H9 (cell line): ENCODE measurements at regions not wholly inside any gene's neighbourhood (a gene's known extent, or its start where the extent isn't known, plus 50 kb on each side); places are given as distances from the start of the nearest gene placed in this dataset.

ENCODE experiments used
- DNase-seq: peaks from one replicate; pipeline ENCODE4 v3.0.0-alpha.2; 2017
- H2AFZ ChIP-seq: one replicate; pipeline ENCODE4 v1.6.1; 2013; ENCODE audit warnings: mild to moderate bottlenecking, low read length, control low read depth, moderate library complexity
- H2AK5ac ChIP-seq: 2 replicates; pipeline ENCODE4 v1.6.1; 2013; ENCODE audit warnings: low read length, control low read depth, mixed read lengths; ENCODE audit not compliant: insufficient read length
- H2BK120ac ChIP-seq: one replicate; pipeline ENCODE4 v1.6.1; 2013; ENCODE audit warnings: low read depth, mild to moderate bottlenecking, low read length, control low read depth, inconsistent platforms; ENCODE audit not compliant: poor library complexity, severe bottlenecking
- H2BK12ac ChIP-seq: 2 replicates; pipeline ENCODE4 v1.6.1; 2013; ENCODE audit warnings: low read length, control low read depth, mixed read lengths, low read depth; ENCODE audit not compliant: insufficient read length
- H2BK15ac ChIP-seq: 2 replicates; pipeline ENCODE4 v1.6.1; 2013; ENCODE audit warnings: low read depth, low read length, control low read depth
- H2BK20ac ChIP-seq: one replicate; pipeline ENCODE4 v1.6.1; 2013; ENCODE audit warnings: low read depth, mild to moderate bottlenecking, low read length, control low read depth, inconsistent platforms; ENCODE audit not compliant: poor library complexity, severe bottlenecking
- H2BK5ac ChIP-seq: 2 replicates; pipeline ENCODE4 v1.6.1; 2013; ENCODE audit warnings: low read length, control low read depth, mixed read lengths; ENCODE audit not compliant: insufficient read length
- H3K14ac ChIP-seq: 2 replicates; pipeline ENCODE4 v1.6.1; 2013; ENCODE audit warnings: low read length, control low read depth; ENCODE audit not compliant: insufficient read depth
- H3K18ac ChIP-seq: 2 replicates; pipeline ENCODE4 v1.6.1; 2013; ENCODE audit warnings: low read depth, mild to moderate bottlenecking, mixed read lengths, low read length, control low read depth; ENCODE audit not compliant: insufficient read length
- H3K23ac ChIP-seq: 2 replicates; pipeline ENCODE4 v1.6.1; 2013; ENCODE audit warnings: low read length, control low read depth, mixed read lengths, low read depth; ENCODE audit not compliant: insufficient read length
- H3K23me2 ChIP-seq: 2 replicates; pipeline ENCODE4 v1.6.1; 2013; ENCODE audit warnings: low read depth, mild to moderate bottlenecking, mixed read lengths, low read length, control low read depth; ENCODE audit not compliant: insufficient read length, poor library complexity, severe bottlenecking
- H3K27ac ChIP-seq: 2 replicates; pipeline ENCODE4 v1.5.1; 2013; ENCODE audit warnings: low read length, control low read depth, mixed read lengths, low read depth; ENCODE audit not compliant: insufficient read length
- H3K27me3 ChIP-seq: 2 replicates; pipeline ENCODE4 v1.6.1; 2013; ENCODE audit warnings: low read length, control low read depth, inconsistent platforms; ENCODE audit not compliant: insufficient read depth
- H3K4ac ChIP-seq: 2 replicates; pipeline ENCODE4 v1.6.1; 2013; ENCODE audit warnings: low read depth, mild to moderate bottlenecking, control low read depth, inconsistent platforms, low read length, moderate library complexity
- H3K4me1 ChIP-seq: 2 replicates; pipeline ENCODE4 v1.6.1; 2013; ENCODE audit warnings: low read length, control low read depth, inconsistent platforms; ENCODE audit not compliant: insufficient read depth
- H3K4me2 ChIP-seq: 2 replicates; pipeline ENCODE4 v1.6.1; 2013; ENCODE audit warnings: low read length, control low read depth, mixed read lengths; ENCODE audit not compliant: insufficient read length, insufficient read depth
- H3K56ac ChIP-seq: 2 replicates; pipeline ENCODE4 v1.6.1; 2013; ENCODE audit warnings: low read depth, mild to moderate bottlenecking, mixed read lengths, low read length, control low read depth; ENCODE audit not compliant: insufficient read length
- H3K79me1 ChIP-seq: 2 replicates; pipeline ENCODE4 v1.6.1; 2013; ENCODE audit warnings: low read depth, mild to moderate bottlenecking, moderate library complexity, low read length, control low read depth, inconsistent platforms; ENCODE audit not compliant: insufficient read depth, poor library complexity, severe bottlenecking
- H3K79me2 ChIP-seq: 2 replicates; pipeline ENCODE4 v1.6.1; 2013; ENCODE audit warnings: low read length, control low read depth, inconsistent platforms; ENCODE audit not compliant: insufficient read depth
- H3K9ac ChIP-seq: 2 replicates; pipeline ENCODE4 v1.6.1; 2013; ENCODE audit warnings: low read length, control low read depth, mixed read lengths; ENCODE audit not compliant: insufficient read length; ENCODE audit errors: extremely low read depth
- H3K9me3 ChIP-seq: one replicate; pipeline ENCODE4 v1.6.1; 2013; ENCODE audit warnings: low read depth, low read length, inconsistent platforms; ENCODE audit not compliant: control insufficient read depth
- H3T11ph ChIP-seq: one replicate; pipeline ENCODE4 v1.6.1; 2013; ENCODE audit warnings: mild to moderate bottlenecking, low read length, control low read depth, inconsistent platforms
- H4K20me1 ChIP-seq: one replicate; pipeline ENCODE4 v1.6.1; 2013; ENCODE audit not compliant: control insufficient read depth, insufficient read length, insufficient read depth
- H4K5ac ChIP-seq: 2 replicates; pipeline ENCODE4 v1.6.1; 2013; ENCODE audit warnings: low read depth, mild to moderate bottlenecking, mixed read lengths, low read length, control low read depth; ENCODE audit not compliant: insufficient read length
- H4K8ac ChIP-seq: replicated peaks from 2 replicates; pipeline ENCODE4 v1.6.1; 2013; ENCODE audit warnings: low read length, control low read depth, mixed read lengths, low read depth; ENCODE audit not compliant: insufficient read length
- H4K91ac ChIP-seq: 2 replicates; pipeline ENCODE4 v1.6.1; 2013; ENCODE audit warnings: low read depth, mild to moderate bottlenecking, moderate library complexity, mixed read lengths, low read length, control low read depth; ENCODE audit not compliant: insufficient read length
- H3K27ac Mint-ChIP-seq, 3 experiments: 2 replicates in 2 of 3; 3 replicates in 1 of 3; pipeline ENCODE4 v1.8.0; 2020 to 2021; ENCODE audit warnings: mixed read lengths in 3 of 3, mild to moderate bottlenecking in 1 of 3, moderate library complexity in 1 of 3
- H3K27me3 Mint-ChIP-seq: 2 replicates; pipeline ENCODE4 v1.8.0; 2021; ENCODE audit warnings: low read depth, mild to moderate bottlenecking, moderate library complexity, mixed read lengths
- H3K36me3 Mint-ChIP-seq, 3 experiments: 2 replicates in 2 of 3; 3 replicates in 1 of 3; pipeline ENCODE4 v1.8.0; 2020 to 2021; ENCODE audit warnings: low read depth in 3 of 3, mixed read lengths in 3 of 3; ENCODE audit not compliant: insufficient read depth in 1 of 3
- H3K4me1 Mint-ChIP-seq, 2 experiments: 2 replicates each; pipeline ENCODE4 v1.8.0; 2020; ENCODE audit warnings: mixed read lengths in 2 of 2
- H3K4me3 Mint-ChIP-seq, 2 experiments: 2 replicates in 1 of 2; 3 replicates in 1 of 2; pipeline ENCODE4 v1.8.0; 2020 to 2021; ENCODE audit warnings: mild to moderate bottlenecking in 2 of 2, mixed read lengths in 2 of 2, moderate library complexity in 1 of 2
- H3K9me3 Mint-ChIP-seq, 2 experiments: 2 replicates in 1 of 2; 3 replicates in 1 of 2; pipeline ENCODE4 v1.8.0; 2020; ENCODE audit warnings: mild to moderate bottlenecking in 2 of 2, mixed read lengths in 2 of 2, moderate library complexity in 1 of 2
- WGBS: extraction: QIAGEN DNeasy Blood & Tissue Kit; methylation state at CpG from one replicate; pipeline ENCODE4 v1.1.7; 2013; ENCODE audit warnings: missing lambda C conversion rate, low lambda C conversion rate, mixed read lengths; ENCODE audit not compliant: insufficient read length; ENCODE audit errors: extremely low coverage; 5-methylcytosine and 5-hydroxymethylcytosine counted together
- TF ChIP-seq, protein P1 (sequence below): fragments of 200-600 bp; sonication (generic); conservative IDR thresholded peaks from 3 replicates; pipeline ENCODE4 v1.8.0; 2021; ENCODE audit warnings: antibody characterized with exemption, mild to moderate bottlenecking

DNA sequence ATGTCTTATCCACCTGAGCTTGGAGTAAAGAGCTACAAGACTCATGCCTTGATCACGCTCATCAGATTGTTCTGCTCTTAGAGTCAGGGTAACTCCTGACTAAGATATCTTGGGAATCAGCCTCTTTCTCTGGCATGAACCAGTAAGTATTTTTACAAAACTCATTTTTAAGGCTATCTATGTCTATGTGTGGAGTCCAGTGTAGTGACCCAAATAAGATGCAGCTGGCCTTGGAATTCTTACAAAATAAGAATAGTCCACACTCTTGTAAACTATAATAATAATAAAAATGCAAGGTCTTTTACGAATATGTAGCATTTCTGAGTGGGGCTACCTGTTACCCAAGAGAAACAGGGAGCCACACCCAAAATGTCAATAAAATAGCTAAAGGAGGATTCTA, 498.3 kb upstream of the SYT4 start:
- no peaks in the 10 kb centered on the region for H3K79me2 ChIP-seq
- no peaks in the 10 kb centered on the region for H3K9me3 ChIP-seq
- WGBS, result no CpG with 5 or more reads among the region's 2 CpGs
- no peak overlapping the region for H3K18ac ChIP-seq
- no peak overlapping the region for H3K56ac ChIP-seq
- H3K36me3 Mint-ChIP-seq, result peaks cover 0 to 3% (median 0%) of the 10 kb centered on the region in 3 experiments; a peak in 1 of 7 replicates
- no peaks in the 10 kb centered on the region for H3K9me3 Mint-ChIP-seq
- no peak overlapping the region for H2BK12ac ChIP-seq
- no peaks in the 10 kb centered on the region for H4K20me1 ChIP-seq
- H3K4me1 Mint-ChIP-seq, result peaks cover 12 to 22% of the 10 kb centered on the region in 2 experiments
- peak overlapping the region in 1 of 3 experiments; percentile 62; a peak in 1 of 7 replicates for H3K27ac Mint-ChIP-seq
- H2AFZ ChIP-seq, result no peak overlapping the region
- H3K27ac ChIP-seq, result no peak overlapping the region
- no peak overlapping the region for H4K91ac ChIP-seq
- no peak overlapping the region for H3K14ac ChIP-seq
- no peaks in the 10 kb centered on the region for H3K23me2 ChIP-seq
- H3K27me3 Mint-ChIP-seq, result no peaks in the 10 kb centered on the region
- no peak overlapping the region for H2BK20ac ChIP-seq
- H2BK15ac ChIP-seq, result no peak overlapping the region
- TF ChIP-seq, protein P1, sequence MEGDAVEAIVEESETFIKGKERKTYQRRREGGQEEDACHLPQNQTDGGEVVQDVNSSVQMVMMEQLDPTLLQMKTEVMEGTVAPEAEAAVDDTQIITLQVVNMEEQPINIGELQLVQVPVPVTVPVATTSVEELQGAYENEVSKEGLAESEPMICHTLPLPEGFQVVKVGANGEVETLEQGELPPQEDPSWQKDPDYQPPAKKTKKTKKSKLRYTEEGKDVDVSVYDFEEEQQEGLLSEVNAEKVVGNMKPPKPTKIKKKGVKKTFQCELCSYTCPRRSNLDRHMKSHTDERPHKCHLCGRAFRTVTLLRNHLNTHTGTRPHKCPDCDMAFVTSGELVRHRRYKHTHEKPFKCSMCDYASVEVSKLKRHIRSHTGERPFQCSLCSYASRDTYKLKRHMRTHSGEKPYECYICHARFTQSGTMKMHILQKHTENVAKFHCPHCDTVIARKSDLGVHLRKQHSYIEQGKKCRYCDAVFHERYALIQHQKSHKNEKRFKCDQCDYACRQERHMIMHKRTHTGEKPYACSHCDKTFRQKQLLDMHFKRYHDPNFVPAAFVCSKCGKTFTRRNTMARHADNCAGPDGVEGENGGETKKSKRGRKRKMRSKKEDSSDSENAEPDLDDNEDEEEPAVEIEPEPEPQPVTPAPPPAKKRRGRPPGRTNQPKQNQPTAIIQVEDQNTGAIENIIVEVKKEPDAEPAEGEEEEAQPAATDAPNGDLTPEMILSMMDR, result no peak
- no peak for DNase-seq
- H3K9ac ChIP-seq, result no peak overlapping the region
- H3K4me2 ChIP-seq, result no peak overlapping the region
- H3K4me3 Mint-ChIP-seq, result no peak overlapping the region
- no peak overlapping the region for H2AK5ac ChIP-seq
- H3K79me1 ChIP-seq, result no peaks in the 10 kb centered on the region
- H4K8ac ChIP-seq, result no peak overlapping the region
- no peak overlapping the region for H3K23ac ChIP-seq
- no peak overlapping the region for H2BK5ac ChIP-seq
- no peak overlapping the region for H4K5ac ChIP-seq
- no peak overlapping the region for H2BK120ac ChIP-seq
- H3K27me3 ChIP-seq, result no peaks in the 10 kb centered on the region
- no peaks in the 10 kb centered on the region for H3K4me1 ChIP-seq
- H3K4ac ChIP-seq, result no peak overlapping the region
- H3T11ph ChIP-seq, result peak overlapping the region; percentile 36
